IgD-negative memory B cell (primary cell): ENCODE measurements at regions not wholly inside any gene's neighbourhood (a gene's known extent, or its start where the extent isn't known, plus 50 kb on each side); places are given as distances from the start of the nearest gene placed in this dataset.
"Not testable (repeated sequence)": the region's sequence is repeated elsewhere in the genome, so short reads cannot be mapped to it uniquely, and the experiment has no call there.

Source experiments
- H3K27ac Mint-ChIP-seq, 3 donors: one replicate each; pipeline ENCODE4 v1.8.0; 2020 to 2022; ENCODE audit warnings: mild to moderate bottlenecking in 3 of 3, mixed read lengths in 3 of 3, moderate library complexity in 1 of 3
- H3K27me3 Mint-ChIP-seq: one replicate; pipeline ENCODE4 v1.8.0; 2021; ENCODE audit warnings: mixed read lengths
- H3K36me3 Mint-ChIP-seq: one replicate; pipeline ENCODE4 v1.8.0; 2020; ENCODE audit warnings: mild to moderate bottlenecking, mixed read lengths
- H3K4me1 Mint-ChIP-seq, 3 donors: one replicate each; pipeline ENCODE4 v1.8.0; 2020 to 2022; ENCODE audit warnings: mixed read lengths in 3 of 3, mild to moderate bottlenecking in 1 of 3
- H3K4me3 Mint-ChIP-seq, 4 donors: one replicate each; pipeline ENCODE4 v1.8.0; 2020 to 2022; ENCODE audit warnings: mild to moderate bottlenecking in 4 of 4, mixed read lengths in 4 of 4, moderate library complexity in 3 of 4
- H3K9me3 Mint-ChIP-seq, 3 donors: one replicate each; pipeline ENCODE4 v1.8.0; 2020 to 2021; ENCODE audit warnings: mixed read lengths in 3 of 3, mild to moderate bottlenecking in 1 of 3

- Mint-ChIP-seq H3K36me3 (peaks cover 5% of the 10 kb centered on the region), H3K27me3 (peaks cover 5% of the 10 kb centered on the region), H3K4me1 (no peaks in the 10 kb centered on the region), H3K4me3 (no peak overlapping the region), H3K27ac (no peak overlapping the region), H3K9me3 (peaks cover 0 to 2% (median 0%) of the 10 kb centered on the region in 3 donors)
Observed at GRCh38 chr17:65305778-65306177, 168.6 kb downstream of the RGS9 start.

- peaks cover 0 to 2% (median 0%) of the 10 kb centered on the region in 3 donors for H3K9me3 Mint-ChIP-seq
- peaks cover 4% of the 10 kb centered on the region for H3K27me3 Mint-ChIP-seq
- no peak overlapping the region for H3K27ac Mint-ChIP-seq
- no peak overlapping the region for H3K4me3 Mint-ChIP-seq
- H3K36me3 Mint-ChIP-seq: peaks cover 5% of the 10 kb centered on the region
- no peaks in the 10 kb centered on the region for H3K4me1 Mint-ChIP-seq
Observed at GRCh38 chr17:65305116-65305515, 167.9 kb downstream of the RGS9 start.

GRCh38 chr17:65301882-65302281 is 164.7 kb downstream of the RGS9 start:
- H3K27me3 Mint-ChIP-seq: peaks cover 12% of the 10 kb centered on the region
- H3K36me3 Mint-ChIP-seq, H3K27ac Mint-ChIP-seq, H3K9me3 Mint-ChIP-seq, H3K4me3 Mint-ChIP-seq, H3K4me1 Mint-ChIP-seq: not testable (repeated sequence)

- no peak overlapping the region for H3K4me3 Mint-ChIP-seq
- peaks cover 5% of the 10 kb centered on the region for H3K36me3 Mint-ChIP-seq
- H3K4me1 Mint-ChIP-seq: no peaks in the 10 kb centered on the region
- H3K27me3 Mint-ChIP-seq: peaks cover 12% of the 10 kb centered on the region
- H3K27ac Mint-ChIP-seq: peak overlapping the region in 1 of 3 donors; percentile 13
- peaks cover 0 to 2% (median 1%) of the 10 kb centered on the region in 3 donors for H3K9me3 Mint-ChIP-seq
Observed at GRCh38 chr17:65301184-65301583, 164.0 kb downstream of the RGS9 start.

GRCh38 chr17:65297916-65298315 is 160.7 kb downstream of the RGS9 start:
- H3K4me3 Mint-ChIP-seq: no peak overlapping the region
- H3K4me1 Mint-ChIP-seq: peaks cover 0 to 3% (median 0%) of the 10 kb centered on the region in 3 donors
- H3K36me3 Mint-ChIP-seq: peaks cover 5% of the 10 kb centered on the region
- peaks cover 0 to 2% (median 1%) of the 10 kb centered on the region in 3 donors for H3K9me3 Mint-ChIP-seq
- H3K27ac Mint-ChIP-seq: no peak overlapping the region
- H3K27me3 Mint-ChIP-seq: peaks cover 15% of the 10 kb centered on the region

- H3K4me3 Mint-ChIP-seq: no peak overlapping the region
- H3K36me3 Mint-ChIP-seq: peaks cover 3% of the 10 kb centered on the region
- H3K9me3 Mint-ChIP-seq: peaks cover 0 to 2% (median 1%) of the 10 kb centered on the region in 3 donors
- peaks cover 0 to 3% (median 0%) of the 10 kb centered on the region in 3 donors for H3K4me1 Mint-ChIP-seq
- H3K27me3 Mint-ChIP-seq: peaks cover 18% of the 10 kb centered on the region
- no peak overlapping the region for H3K27ac Mint-ChIP-seq
Observed at GRCh38 chr17:65297384-65297783, 160.2 kb downstream of the RGS9 start.

- no peak overlapping the region for H3K4me3 Mint-ChIP-seq
- peaks cover 15% of the 10 kb centered on the region for H3K27me3 Mint-ChIP-seq
- H3K4me1 Mint-ChIP-seq: peaks cover 0 to 3% (median 0%) of the 10 kb centered on the region in 3 donors
- H3K27ac Mint-ChIP-seq: peak overlapping the region in 1 of 3 donors; percentile 80
- no peaks in the 10 kb centered on the region for H3K36me3 Mint-ChIP-seq
- H3K9me3 Mint-ChIP-seq: peaks cover 0 to 1% (median 0%) of the 10 kb centered on the region in 3 donors
Observed at GRCh38 chr17:65294181-65294719, 157.1 kb downstream of the RGS9 start.

- H3K4me3 Mint-ChIP-seq: no peak overlapping the region
- H3K9me3 Mint-ChIP-seq: peaks cover 0 to 1% (median 0%) of the 10 kb centered on the region in 3 donors
- H3K4me1 Mint-ChIP-seq: peaks cover 0 to 3% (median 0%) of the 10 kb centered on the region in 3 donors
- H3K27ac Mint-ChIP-seq: no peak overlapping the region
- no peaks in the 10 kb centered on the region for H3K36me3 Mint-ChIP-seq
- H3K27me3 Mint-ChIP-seq: peaks cover 14% of the 10 kb centered on the region
Observed at GRCh38 chr17:65293584-65294180, 156.5 kb downstream of the RGS9 start.

GRCh38 chr17:65292430-65292829 is 155.3 kb downstream of the RGS9 start:
- peaks cover 8% of the 10 kb centered on the region for H3K27me3 Mint-ChIP-seq
- H3K9me3 Mint-ChIP-seq: no peaks in the 10 kb centered on the region
- no peak overlapping the region for H3K27ac Mint-ChIP-seq
- peaks cover 0 to 3% (median 0%) of the 10 kb centered on the region in 3 donors for H3K4me1 Mint-ChIP-seq
- H3K36me3 Mint-ChIP-seq: no peaks in the 10 kb centered on the region
- H3K4me3 Mint-ChIP-seq: no peak overlapping the region

GRCh38 chr17:65291301-65291700 is 154.1 kb downstream of the RGS9 start:
- H3K9me3 Mint-ChIP-seq, H3K4me1 Mint-ChIP-seq, H3K36me3 Mint-ChIP-seq, H3K27me3 Mint-ChIP-seq, H3K27ac Mint-ChIP-seq, H3K4me3 Mint-ChIP-seq: not testable (repeated sequence)

GRCh38 chr17:65290616-65291015 is 153.4 kb downstream of the RGS9 start:
- no peaks in the 10 kb centered on the region for H3K9me3 Mint-ChIP-seq
- peaks cover 0 to 3% (median 0%) of the 10 kb centered on the region in 3 donors for H3K4me1 Mint-ChIP-seq
- H3K36me3 Mint-ChIP-seq: no peaks in the 10 kb centered on the region
- no peak overlapping the region for H3K4me3 Mint-ChIP-seq
- H3K27me3 Mint-ChIP-seq: peaks cover 8% of the 10 kb centered on the region
- H3K27ac Mint-ChIP-seq: no peak overlapping the region

- Mint-ChIP-seq H3K27ac (no peak overlapping the region), H3K4me1 (peaks cover 0 to 3% (median 0%) of the 10 kb centered on the region in 3 donors), H3K4me3 (no peak overlapping the region), H3K36me3 (no peaks in the 10 kb centered on the region), H3K27me3 (peaks cover 8% of the 10 kb centered on the region), H3K9me3 (no peaks in the 10 kb centered on the region)
Observed at GRCh38 chr17:65290056-65290455, 152.9 kb downstream of the RGS9 start.

GRCh38 chr17:65287040-65287439 is 149.9 kb downstream of the RGS9 start:
- Mint-ChIP-seq H3K4me1 (no peaks in the 10 kb centered on the region), H3K4me3 (no peak overlapping the region), H3K27me3 (no peaks in the 10 kb centered on the region), H3K9me3 (peaks cover 0 to 7% (median 3%) of the 10 kb centered on the region in 3 donors), H3K27ac (no peak overlapping the region), H3K36me3 (no peaks in the 10 kb centered on the region)

GRCh38 chr17:65283704-65284103 is 146.5 kb downstream of the RGS9 start:
- Mint-ChIP-seq H3K4me1 (no peaks in the 10 kb centered on the region), H3K27me3 (no peaks in the 10 kb centered on the region), H3K4me3 (no peak overlapping the region), H3K9me3 (peaks cover 0 to 7% (median 3%) of the 10 kb centered on the region in 3 donors), H3K36me3 (no peaks in the 10 kb centered on the region), H3K27ac (no peak overlapping the region)

- H3K9me3 Mint-ChIP-seq: peaks cover 0 to 7% (median 3%) of the 10 kb centered on the region in 3 donors
- H3K4me3 Mint-ChIP-seq: no peak overlapping the region
- H3K27ac Mint-ChIP-seq: no peak overlapping the region
- H3K4me1 Mint-ChIP-seq: peaks cover 0 to 8% (median 2%) of the 10 kb centered on the region in 3 donors
- H3K27me3 Mint-ChIP-seq: peaks cover 8% of the 10 kb centered on the region
- no peaks in the 10 kb centered on the region for H3K36me3 Mint-ChIP-seq
Observed at GRCh38 chr17:65279456-65279855, 142.3 kb downstream of the RGS9 start.

GRCh38 chr17:65278820-65279184 is 141.6 kb downstream of the RGS9 start:
- H3K27ac Mint-ChIP-seq: peak overlapping the region in 1 of 3 donors; percentile 23
- H3K27me3 Mint-ChIP-seq: peaks cover 8% of the 10 kb centered on the region
- H3K4me3 Mint-ChIP-seq: no peak overlapping the region
- H3K36me3 Mint-ChIP-seq: no peaks in the 10 kb centered on the region
- peaks cover 0 to 7% (median 3%) of the 10 kb centered on the region in 3 donors for H3K9me3 Mint-ChIP-seq
- peaks cover 0 to 8% (median 2%) of the 10 kb centered on the region in 3 donors for H3K4me1 Mint-ChIP-seq
